ENCODE measurements at regions not wholly inside any gene's neighbourhood (a gene's known extent, or its start where the extent isn't known, plus 50 kb on each side); places are given as distances from the start of the nearest gene placed in this dataset.

DNA sequence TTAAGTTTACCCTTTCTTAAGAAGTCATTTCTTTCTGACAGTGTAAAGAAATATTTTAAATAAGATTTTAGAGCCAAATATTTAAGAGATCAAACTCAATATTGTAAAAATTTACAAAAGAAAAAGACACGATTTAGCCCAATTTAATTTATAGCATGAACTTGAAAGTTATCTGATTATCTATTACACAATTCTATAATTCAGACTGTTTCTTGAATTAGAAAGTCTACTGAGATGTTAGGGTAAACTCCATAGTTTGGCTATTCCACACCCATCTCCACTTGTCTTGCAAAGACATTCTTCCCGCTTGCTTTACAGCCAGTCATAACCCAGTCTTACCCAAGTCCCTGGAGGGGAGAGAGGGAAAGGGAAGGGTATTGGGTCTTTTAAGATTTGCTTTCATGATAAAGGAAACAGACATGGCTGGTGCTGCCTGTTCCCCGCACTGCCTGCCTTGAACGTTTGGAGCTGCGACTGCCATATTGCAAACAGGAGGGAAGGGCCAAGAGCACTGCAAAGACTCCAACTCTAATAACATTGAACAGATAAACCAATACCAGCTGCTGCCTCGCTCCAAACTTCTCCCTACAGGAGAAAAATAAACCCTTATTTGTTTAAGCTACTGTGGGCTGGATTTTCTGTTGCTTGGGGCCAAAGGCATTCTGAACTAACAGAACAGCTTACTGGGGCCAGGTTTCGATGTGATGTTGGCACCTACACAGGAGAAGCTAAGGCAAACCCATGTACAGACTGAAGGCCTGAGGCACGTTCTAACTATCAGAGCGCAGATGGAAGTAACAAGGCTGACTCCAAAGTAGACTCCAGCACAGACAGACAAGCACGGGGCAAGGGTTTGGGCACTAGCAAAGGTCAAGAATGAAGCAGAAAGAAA is 552.3 kb upstream of the JARID2 start:
- ATAC-seq (ENCODE audit: poor library complexity) (no peak), DNase-seq (no peak)
- intact Hi-C loops (cut with DNase I) = no loop called here

DNA sequence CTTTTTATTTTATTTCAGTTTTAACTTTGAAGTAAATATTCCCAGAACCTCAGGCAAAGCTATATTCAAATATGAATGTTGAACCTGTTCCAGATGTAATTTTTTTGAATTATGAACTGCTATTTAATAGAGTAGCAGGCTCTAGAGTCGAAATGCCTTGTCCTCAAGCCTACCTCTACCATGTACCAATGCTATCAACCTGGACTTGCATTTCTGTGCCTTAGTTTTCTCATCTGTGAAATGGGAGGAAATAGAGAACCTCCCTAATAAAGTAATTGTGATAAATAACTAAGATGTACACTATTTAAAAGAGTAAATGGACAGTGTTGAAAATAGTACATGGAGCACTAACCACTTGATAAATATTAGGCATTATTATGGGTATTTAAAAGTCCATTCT is 551.6 kb upstream of the JARID2 start:
- DNase-seq (no peak), ATAC-seq (ENCODE audit: poor library complexity) (no peak)
- intact Hi-C loops (cut with DNase I) = no loop called here

DNA sequence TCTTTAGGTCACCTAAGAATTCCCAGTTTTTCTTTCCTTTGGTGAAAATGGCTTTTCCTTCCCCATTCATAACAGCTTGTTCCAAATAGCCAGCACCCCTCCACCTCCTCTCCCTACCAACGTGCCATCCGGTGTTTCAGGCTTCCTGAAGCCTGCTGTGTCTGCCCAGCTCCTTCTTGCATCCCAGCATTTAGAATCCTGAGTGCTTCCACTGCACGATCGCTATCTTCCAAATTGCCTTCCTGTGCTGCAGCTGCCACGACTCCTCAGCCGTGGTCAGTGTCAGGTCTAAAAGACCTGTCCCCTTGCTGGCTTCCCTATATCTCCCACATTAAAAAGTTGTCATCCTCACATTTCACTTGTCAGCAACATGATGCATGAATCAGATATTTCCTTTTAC is 550.3 kb upstream of the JARID2 start:
- DNase-seq = no peak
- intact Hi-C loops (cut with DNase I) = no loop called here
- no peak for ATAC-seq (ENCODE audit: poor library complexity)

DNA sequence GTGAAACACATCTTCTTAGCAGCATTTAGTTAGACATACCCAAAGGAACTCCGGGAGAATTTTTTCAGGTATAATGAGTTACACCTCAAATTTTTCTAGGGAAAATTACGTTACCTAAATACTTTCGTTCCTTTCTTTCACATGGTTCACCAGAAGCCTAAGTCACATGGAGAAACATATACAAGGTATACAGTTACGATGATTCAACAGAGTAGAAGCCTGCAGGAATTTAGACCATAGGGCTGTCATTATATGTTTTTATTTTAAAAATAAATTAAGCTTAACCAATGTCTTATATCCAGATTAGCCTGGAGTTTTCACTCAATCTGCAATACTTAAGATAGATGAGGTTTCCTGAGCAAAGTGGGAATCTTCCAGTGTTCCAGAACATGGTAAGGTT is 549.5 kb upstream of the JARID2 start:
- intact Hi-C loops (cut with DNase I) = no loop called here
- DNase-seq (no peak), ATAC-seq (ENCODE audit: poor library complexity) (no peak)

DNA sequence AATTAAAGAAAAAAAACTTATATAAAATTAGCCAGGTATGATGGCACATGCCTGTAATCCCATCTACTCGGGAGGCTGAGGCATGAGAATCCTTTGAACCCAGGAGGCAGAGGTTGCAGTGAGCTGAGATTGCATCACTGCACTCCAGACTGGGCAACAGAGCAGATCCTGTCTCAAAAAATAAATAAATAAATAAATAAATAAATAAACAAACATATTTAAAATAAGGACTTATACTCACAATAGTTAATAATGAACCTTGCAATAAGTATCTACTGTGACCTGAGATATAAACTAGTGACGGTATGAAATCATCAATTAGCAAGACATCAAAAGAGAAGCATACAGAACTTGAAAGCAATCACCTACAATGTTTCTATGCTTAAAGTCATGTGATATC is 548.4 kb upstream of the JARID2 start:
- ATAC-seq (ENCODE audit: poor library complexity) = no peak
- intact Hi-C loops (cut with DNase I) = no loop called here

DNA sequence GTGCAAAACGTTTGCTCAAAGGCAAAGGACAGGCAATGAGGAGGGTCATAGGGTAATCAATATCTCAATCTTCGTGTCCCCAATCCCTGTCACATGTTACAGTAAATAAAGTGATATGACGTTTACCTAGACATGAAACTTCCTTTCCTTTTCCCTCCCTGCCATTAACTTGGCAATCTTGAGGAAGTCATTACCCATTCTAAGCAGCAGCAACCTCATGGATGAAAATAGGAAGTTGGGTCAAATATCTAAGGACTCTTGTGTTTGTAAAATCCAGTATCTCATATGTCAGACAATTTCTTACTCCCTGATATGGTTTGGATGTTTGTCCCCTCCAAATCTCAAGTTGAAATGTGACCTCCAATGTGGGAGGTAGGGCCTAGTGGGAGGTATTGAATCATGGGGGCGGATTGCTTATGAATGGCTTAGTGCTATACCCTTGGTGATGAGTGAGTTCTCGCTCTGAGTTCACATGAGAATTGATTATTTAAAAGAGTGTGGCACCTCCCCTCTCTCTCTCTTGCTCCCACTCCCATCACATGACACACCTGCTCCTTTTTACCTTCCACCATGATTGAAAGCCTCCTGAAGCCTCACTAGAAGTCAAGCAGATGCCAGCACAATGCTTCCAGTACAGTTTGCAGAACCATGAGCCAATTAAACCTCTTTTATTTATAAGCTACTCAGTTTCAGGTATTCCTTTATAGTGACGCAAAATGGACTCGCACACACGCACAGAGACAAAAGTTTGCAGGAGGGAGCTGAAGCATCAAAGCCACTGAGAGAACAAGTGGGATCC is 545.9 kb upstream of the JARID2 start:
- no peak for DNase-seq
- ATAC-seq (ENCODE audit: poor library complexity) = no peak
- intact Hi-C loops (cut with DNase I) = no loop called here

More for the DNA sequence above, 548.4 kb upstream of the JARID2 start:
- no peak for DNase-seq

DNA sequence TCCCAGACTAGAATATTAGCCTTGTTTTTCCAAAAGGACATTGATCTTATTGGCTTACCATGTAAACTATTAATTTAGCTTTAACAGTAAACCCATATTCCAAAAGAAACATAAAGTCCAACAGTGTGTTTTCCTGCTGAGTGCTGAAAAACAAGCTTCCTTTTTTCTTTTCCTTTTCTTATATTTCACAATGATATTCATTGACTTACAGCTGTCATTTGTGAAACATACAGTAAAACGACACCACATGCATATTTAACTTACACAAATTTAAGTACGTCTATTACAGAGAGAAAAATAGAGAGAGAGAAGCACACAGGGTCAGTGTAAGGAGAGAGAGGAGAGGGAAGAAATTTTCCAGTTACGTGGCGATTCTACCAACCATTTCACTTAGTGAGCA is 543.9 kb upstream of the JARID2 start:
- DNase-seq = no peak
- ATAC-seq (ENCODE audit: poor library complexity) = no peak
- intact Hi-C loops (cut with DNase I) = no loop called here

DNA sequence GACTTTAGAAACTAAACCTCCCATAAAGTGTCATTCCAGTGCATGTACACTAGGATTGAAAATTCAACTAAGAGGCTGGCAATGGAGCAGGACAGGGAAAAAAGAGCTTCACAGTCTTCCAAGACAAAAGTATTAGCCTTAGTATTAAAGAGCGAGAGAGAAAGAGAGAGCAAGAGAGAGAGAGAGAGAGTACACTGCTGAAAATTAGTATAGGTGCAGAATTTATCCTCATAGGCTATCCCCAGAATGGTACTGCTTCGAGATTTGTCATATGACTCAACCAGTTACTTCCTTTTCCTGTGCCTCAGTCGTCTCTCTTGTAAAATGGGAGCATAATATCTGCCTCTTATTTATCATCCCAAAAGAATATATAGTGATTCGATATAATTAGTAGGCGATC is 543.2 kb upstream of the JARID2 start:
- no peak for ATAC-seq (ENCODE audit: poor library complexity)
- intact Hi-C loops (cut with DNase I) = no loop called here
- DNase-seq = no peak

DNA sequence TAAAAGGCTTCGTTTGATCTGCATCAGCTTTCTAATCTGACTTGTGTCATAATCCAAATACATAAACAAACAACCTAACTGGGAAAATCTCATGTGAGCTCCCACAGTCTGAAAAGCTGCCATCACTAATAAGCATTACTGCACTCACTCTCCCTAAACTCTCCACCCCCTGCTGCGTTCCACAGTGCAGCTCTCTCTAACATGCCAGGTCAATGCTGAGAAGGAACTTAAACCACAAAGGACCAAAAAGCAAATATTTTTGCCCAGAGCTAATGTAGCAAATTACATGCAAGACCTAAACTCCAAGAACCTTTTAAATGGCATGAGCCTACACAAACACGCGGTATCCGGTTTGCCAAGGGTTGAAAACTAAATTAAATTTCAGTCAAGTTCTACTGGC is 542.3 kb upstream of the JARID2 start:
- intact Hi-C loops (cut with DNase I) = no loop called here
- DNase-seq = no peak
- no peak for ATAC-seq (ENCODE audit: poor library complexity)

DNA sequence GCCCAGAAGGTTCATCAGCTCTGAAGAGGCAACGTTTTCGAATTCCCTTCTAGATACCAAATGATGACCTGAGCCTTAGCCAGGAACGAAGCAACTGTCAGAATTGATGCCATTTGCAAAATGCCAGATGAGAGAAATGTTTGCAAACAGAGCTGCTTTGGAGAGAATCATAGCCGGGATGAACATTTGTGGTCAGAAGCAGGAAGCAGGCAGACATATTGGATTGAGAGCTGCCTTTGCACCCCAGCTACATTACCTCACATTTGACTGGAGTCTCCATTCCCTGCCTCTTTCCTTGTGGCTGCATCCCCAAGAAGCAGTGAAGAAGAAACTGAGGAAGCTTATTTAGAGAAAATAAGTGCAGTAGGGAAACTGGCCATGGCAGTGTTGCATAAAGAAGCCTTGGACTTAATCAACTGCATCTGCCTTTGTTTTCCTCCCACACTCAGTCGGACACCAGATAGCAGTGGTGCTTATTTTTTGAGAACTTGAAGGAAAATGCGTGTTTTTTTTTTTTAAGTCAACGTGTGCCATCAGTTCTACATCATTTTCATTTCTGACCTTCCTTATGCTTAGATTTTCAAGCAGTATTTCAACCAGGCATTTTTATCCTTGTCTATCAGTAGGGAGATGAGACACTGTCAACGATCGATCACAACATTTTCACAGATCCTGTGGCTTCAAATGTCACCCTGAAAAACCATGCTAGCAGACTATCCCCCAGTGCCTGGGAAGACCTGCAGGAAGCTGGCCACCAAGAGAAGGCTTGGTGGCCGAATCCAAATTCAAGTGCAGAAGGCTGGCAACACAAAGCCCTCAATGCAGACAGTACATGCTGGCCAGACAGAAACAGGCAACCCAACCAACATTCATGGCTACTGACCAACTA is 541.2 kb upstream of the JARID2 start:
- ATAC-seq (ENCODE audit: poor library complexity) = no peak
- intact Hi-C loops (cut with DNase I) = no loop called here
- no peak for DNase-seq

DNA sequence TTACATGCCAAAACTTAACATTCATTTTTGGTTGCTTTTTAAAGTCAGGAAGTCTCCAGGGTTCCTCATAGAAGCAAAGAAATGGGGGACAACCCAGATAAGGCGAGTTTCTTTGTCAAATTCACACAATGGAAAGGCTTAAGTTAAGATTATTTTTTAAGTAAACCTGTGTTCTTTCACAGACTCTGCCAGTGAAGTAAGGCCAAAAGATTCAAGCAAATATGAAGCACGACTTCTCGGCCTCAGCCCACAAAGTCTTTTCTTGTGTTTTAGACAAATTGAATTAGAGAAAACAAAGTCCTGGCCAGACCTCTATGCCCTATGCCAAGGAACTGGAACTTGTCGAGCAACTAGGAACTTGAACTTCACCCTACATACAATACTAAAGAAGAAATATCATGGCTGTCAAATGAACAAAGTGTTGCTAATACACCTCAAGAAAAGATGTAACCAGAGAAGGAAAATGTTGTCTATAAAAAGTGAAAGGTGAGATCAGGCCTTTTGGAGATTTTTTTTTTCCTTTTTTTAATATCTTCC is 540.0 kb upstream of the JARID2 start:
- intact Hi-C loops (cut with DNase I) = no loop called here
- ATAC-seq (ENCODE audit: poor library complexity) = peak; percentile 56

DNA sequence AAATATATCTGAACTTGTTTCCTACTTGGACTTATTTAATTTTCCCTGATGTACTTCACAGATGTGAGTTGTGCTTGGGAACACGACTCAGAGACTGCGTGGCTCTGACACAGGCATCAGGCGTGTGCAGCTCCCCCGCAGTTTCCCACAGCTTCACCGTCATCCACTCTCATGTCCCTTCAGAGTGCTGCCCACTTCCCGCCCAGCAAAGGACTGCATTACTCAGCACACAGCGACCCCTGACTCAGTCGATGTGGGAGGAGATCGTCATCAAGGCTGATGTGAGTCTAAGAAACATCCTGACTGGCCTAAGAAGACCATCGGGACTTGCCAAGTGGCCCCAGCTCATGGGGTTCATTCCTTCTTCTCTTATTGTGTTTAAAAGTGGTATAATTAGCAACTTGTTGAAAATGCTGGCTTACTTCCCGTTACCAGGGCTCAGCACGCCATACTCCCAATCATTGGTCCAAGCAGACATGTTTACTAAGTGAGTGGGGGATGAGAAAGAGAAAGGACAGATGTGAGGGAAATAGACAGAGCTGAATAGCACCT is 539.4 kb upstream of the JARID2 start:
- peak; percentile 89 for ATAC-seq (ENCODE audit: poor library complexity)
- intact Hi-C loops (cut with DNase I) = no loop called here
- DNase-seq = peak; percentile 55

More for the DNA sequence above, 540.0 kb upstream of the JARID2 start:
- no peak for DNase-seq

DNA sequence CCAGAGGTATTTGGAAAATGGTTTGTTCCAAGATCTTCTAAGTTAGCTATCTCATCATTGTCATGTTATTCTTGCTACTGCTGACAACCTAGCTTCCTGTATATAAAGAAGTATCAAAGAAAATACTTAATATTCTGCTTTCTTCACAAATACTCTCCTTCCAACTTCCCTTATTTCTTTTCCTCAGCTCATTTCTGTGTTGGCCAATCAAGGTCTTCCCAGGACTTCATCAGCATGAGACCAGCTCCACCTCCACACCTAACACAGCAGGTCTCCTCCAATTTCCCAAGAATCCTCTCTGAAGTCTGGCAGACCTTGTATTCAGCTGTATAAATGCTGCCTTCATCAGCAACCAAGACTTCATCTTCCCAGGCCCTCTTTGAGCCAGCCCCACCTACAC is 538.6 kb upstream of the JARID2 start:
- intact Hi-C loops (cut with DNase I) = no loop called here
- DNase-seq = no peak
- no peak for ATAC-seq (ENCODE audit: poor library complexity)

DNA sequence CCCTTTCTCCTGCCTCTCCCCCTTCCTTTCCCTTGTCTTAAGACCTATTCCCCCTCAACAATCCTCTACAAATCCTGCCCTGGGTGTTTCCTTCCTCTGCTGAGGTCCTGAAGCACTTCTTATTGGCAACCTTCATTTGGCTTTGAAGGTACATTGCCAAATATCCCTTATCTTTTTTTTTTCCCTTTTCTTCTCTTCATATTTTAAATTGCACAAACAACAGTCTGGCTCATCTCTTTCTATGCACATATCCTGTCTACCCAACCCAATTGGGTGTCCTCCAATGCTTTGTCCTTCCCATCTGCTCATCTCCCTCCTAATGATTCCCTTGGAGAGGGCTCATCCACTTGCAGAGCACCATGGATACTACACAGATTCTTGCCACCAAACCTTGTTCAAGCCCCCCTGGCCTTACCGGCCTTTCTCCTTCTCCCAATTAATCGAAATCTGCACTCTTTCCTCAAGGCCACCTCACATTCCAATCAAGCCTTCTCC is 537.9 kb upstream of the JARID2 start:
- DNase-seq (no peak), ATAC-seq (ENCODE audit: poor library complexity) (no peak)
- intact Hi-C loops (cut with DNase I) = no loop called here

DNA sequence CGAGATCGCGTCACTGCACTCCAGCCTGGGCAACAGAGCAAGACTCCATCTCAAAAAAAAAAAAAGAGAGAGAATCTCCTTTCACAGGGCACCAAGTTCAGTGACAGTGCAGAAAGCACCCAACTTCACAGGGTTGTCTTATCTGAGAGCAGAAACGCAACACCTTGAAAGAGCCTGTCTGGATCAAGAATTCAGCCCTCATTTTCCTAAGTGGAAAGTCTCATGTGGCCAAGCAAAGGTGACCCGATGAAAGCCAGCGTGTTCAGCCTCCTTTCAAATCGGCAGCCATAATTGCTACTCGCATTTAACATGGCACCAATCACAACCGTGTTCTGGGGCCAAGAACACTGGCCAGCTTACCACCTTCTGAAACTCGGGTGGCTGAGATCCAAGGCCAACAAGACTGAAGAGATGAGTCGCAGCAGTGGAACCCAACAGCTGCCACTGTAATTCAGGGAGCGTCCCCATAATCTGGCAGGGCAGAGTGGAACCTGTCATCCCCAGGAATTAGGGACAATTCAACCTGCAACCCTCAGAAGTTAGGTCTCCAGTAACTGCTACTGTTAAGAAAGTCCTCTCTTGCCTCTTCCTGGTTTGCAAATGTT is 536.7 kb upstream of the JARID2 start:
- intact Hi-C loops (cut with DNase I) = no loop called here
- no peak for ATAC-seq (ENCODE audit: poor library complexity)
- no peak for DNase-seq

DNA sequence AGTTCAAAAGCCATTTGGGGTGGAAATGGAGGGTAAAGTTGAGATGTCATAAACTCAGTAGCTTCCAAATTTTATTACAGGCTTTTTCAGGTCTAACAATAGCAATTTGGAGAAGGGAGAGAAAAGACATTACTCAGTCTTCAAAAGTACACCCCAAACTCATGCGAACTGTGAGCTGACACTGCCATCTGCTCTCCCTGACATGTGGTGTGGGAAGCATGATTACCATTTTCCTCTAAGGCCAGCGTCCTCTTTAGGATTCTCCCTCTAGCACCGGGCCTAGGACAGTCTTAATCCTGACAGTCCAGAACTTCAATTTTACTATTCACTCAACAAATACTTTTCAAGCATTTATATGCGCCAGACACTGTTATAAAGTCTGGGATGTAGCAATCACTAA is 536.0 kb upstream of the JARID2 start:
- ATAC-seq (ENCODE audit: poor library complexity) (no peak), DNase-seq (no peak)
- intact Hi-C loops (cut with DNase I) = no loop called here

DNA sequence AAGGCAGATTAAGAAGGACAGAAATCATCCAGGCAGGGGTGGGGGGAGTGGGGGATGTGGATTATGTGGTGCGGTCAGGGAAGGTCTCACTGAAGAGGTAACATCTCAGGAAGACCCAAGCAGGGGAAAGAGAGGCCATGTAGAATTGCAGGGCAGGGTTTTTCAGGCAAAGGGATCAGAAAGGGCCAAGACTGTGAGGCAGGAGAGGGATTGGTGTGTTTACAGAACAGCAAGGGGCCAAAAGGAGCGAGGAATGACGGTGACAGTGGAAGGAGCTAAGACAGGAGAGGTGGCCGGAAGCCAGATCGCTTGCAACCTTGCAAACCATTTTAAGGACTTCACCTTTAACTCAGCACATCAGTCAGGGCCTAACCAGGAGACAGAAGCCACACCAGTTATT is 535.4 kb upstream of the JARID2 start:
- no peak for DNase-seq
- ATAC-seq (ENCODE audit: poor library complexity) = no peak
- intact Hi-C loops (cut with DNase I) = no loop called here

DNA sequence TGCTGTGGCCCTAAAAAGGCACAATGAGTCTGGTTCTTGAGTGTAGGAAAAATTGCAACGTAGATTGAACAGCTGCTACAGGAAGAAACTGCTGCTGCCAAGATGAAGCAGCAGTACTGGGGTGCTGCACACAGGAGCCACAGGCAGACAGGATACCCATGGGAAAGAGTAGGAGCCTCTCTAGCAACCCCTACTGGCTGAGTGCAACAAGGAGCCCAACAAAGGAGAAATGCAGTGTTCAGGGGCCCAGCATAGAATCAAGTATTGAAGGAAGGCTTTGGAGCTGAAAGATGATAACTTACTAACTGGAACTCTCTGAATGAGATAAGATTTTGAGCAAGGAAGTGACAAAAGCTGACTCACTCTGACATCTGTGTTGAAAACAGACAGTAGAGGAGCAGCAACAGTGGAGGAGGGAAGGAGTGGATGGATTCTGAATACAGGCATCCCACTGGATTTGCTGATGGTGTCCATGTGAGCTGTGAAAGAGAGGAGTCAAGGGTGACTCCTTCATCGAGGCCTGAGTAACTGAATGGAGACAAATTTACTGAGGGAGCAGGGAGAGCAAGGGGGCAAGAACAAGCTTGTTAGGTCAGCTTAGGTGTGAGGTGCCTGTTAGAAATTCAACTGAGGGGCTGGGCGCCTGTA is 534.7 kb upstream of the JARID2 start:
- ATAC-seq (ENCODE audit: poor library complexity) = peak; percentile 29
- DNase-seq = no peak
- intact Hi-C loops (cut with DNase I) = no loop called here

Measured in Right ventricle myocardium superior (tissue), 1 donor.